Fibroblast of lung (primary cell): ENCODE measurements at regions not wholly inside any gene's neighbourhood (a gene's known extent, or its start where the extent isn't known, plus 50 kb on each side); places are given as distances from the start of the nearest gene placed in this dataset.

ENCODE experiments used
- CTCF ChIP-seq, 2 donors: IDR thresholded peaks in 1 of 2; conservative IDR thresholded peaks in 1 of 2; 1 replicate in 1 of 2; 2 replicates in 1 of 2; pipeline ENCODE4 v1.5.1; 2011 to 2012; ENCODE audit warnings: low read length in 2 of 2, control low read depth in 1 of 2, inconsistent platforms in 1 of 2, low read depth in 1 of 2, mild to moderate bottlenecking in 1 of 2
- EZH2 ChIP-seq: IDR thresholded peaks from 2 replicates; pipeline ENCODE4 v1.5.1; 2012; ENCODE audit warnings: low read length, control low read depth, mild to moderate bottlenecking; ENCODE audit errors: missing control alignments

- TF ChIP-seq CTCF (conservative IDR thresholded peaks at IDR 0.05 in 1 of 2, IDR thresholded peaks at IDR 0.05 in 1 of 2; ENCODE audit: low read depth in 1 of 2, low read length in 2 of 2) (no peak), EZH2 (no peak)
These were observed 93.5 kb upstream of the FOXG1 start for GRCh38 chr14:28673056-28673455.
